HG03139 (cell line): ENCODE measurements at regions not wholly inside any gene's neighbourhood (a gene's known extent, or its start where the extent isn't known, plus 50 kb on each side); places are given as distances from the start of the nearest gene placed in this dataset.
"Not testable (repeated sequence)": the region's sequence is repeated elsewhere in the genome, so short reads cannot be mapped to it uniquely, and the experiment has no call there.

Experiments
- ATAC-seq: cut with Tn5 transposase; IDR thresholded peaks from one replicate; pipeline ENCODE4 v1.9.1; 2021; ENCODE audit not compliant: unreplicated experiment

GRCh38 chr2:595831-596592 lies 81.2 kb downstream of the TMEM18 start:
- ATAC-seq = no peak

- ATAC-seq = no peak
Observed at GRCh38 chr2:595141-595815, 81.9 kb downstream of the TMEM18 start.

- no peak for ATAC-seq
Observed at GRCh38 chr2:594297-594949, 82.8 kb downstream of the TMEM18 start.

- ATAC-seq = no peak
Observed at GRCh38 chr2:593356-594026, 83.7 kb downstream of the TMEM18 start.

DNA sequence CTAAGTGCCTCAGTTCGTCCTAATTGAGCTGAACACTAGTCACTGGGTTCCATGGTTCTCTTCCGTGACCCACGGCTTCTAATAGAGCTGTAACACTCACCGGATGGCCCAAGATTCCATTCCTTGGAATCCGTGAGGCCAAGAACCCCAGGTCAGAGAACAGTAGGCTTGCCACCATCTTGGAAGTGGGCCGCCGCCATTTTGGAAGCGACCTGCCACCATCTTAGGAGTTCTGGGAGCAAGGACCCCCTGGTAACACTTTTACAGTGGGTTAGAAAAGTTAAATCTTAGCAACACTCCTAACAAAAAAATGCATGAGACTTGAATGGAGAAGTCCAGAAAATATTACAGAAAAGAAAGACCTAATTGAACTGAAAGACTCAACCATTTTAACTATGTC lies 84.5 kb downstream of the TMEM18 start:
- ATAC-seq = no peak

GRCh38 chr2:590214-591175 lies 86.7 kb downstream of the TMEM18 start:
- ATAC-seq = no peak

DNA sequence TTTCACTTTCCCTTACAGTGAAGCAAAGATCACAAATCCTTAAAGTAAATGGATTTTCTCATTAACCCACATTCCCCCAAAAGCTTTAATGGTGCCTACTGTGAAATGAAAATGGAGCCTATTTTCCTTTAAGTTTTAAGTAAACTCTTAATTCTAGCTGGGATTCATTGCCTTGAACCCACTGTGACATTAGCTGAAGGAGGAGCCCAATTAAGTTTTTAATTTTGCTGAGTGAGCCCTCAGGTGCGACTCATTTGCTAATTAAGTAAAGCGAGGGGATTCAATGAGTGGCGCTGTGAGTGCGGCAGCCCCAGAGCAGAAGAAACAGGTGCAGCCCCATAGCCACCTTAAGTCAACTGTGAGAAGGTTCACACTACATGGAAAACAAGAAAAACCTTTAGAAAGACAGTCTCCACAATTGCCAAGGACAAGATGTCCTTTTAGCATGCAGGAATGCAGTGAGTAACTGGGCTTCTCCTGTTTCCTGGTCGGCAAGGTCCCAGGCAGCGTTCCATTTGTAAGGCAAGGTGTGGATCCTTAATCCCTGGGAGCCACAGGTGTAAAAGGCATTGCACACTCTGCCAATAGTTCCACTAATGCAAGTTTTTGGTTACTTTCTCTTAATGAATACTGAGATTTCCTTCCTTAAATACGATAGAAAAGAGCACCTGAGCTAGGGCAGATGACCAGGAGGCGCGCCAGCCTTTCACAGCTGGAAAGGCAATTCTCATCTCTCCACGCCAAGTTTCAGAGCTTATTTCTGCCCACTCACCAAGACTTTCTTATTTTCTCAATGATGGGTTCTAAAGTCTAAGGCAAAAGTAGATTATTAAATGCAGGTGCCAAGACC lies 87.7 kb downstream of the TMEM18 start:
- ATAC-seq = no peak

DNA sequence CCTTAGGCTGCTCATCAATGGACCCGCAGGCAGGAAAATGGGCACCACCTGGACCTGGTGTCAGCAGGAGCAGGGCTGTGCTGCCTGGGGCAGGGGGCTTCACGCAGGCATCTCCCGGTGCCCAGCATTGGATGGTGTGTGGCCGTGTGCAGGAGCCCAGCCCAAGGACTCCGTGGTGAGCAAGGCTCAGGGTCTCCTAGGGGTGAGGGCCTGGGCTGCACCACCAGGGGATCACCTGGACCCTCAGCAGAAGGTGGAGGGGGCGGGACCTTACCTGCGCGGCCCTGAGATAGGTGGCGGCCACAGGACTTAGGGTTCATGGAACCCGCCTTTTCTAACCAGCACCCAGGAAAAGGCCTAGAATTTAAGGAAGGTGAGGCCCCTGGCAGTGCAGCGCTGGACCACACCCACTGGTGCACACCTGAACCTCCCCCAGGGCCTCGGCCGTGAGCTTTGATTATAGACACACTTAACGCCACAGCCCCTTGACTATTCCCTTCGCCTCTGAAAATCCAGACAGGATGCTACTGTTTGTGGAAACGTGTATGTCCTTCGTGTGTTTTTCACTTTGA lies 89.0 kb downstream of the TMEM18 start:
- ATAC-seq = no peak

GRCh38 chr2:587087-587960 lies 89.9 kb downstream of the TMEM18 start:
- ATAC-seq = no peak

DNA sequence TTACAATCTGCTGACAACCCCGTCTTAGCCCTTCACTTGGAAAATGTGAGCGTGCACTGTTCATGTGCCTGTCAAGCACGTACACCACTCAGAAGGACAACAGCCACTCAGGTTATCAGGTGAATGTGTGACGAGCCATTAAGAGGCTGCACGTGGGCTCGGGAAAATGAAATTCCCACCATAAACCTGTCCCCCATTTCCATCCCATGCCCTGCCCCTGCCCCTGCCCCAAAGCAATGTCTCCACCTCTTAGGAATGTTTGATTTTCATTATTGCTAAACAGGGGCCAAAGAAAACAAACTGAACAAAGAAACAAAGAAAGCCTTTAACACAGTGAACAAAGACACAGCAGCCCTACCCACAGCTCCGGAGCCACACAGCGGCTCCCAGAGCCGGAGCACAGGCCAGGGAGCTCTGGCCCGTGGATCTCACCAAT lies 90.5 kb downstream of the TMEM18 start:
- ATAC-seq = no peak

DNA sequence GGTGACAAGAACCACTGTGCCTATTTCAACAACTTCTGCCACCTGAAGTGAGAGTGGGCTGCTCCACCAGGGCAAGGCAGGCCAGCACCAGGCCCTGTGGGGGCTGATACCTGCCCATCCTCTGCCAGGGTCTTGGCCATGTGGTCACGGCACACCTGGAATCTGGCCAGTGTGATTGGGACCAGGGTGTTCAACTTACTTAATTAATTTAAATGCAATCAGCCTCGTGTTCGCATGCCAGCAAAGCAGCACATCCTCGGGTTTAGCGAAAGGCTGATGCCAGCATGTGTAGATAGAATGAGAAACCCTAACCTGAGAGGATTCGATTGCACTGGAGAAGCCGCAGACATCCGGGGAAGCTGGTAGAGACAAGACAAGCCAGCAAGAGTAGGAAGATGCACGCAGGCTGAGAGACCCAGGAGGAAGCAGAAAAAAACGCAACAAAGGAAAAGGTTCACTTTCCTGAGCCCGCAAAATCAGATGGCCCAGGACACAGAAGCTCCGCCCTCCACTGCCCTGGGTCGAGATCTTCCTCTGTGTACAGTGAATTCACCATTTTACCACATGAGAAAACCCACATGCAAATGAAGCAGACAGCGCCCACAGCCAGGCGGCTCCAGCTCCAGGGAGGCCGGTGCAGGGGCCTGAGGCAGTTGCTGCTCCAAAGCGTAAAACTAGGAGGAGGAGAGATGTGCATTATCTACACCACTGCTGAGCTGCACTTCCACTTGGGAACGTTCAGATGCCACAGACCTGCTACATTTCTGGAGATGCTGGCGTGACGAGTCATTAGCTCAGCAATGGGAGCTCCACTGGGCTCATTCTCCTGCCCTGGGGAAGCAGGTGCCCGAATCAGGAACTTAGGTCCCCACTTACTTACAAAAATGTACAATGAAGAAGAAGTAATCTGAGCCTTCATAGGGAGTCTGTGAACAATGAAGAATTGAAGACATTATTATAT lies 92.1 kb downstream of the TMEM18 start:
- peak; percentile 92 for ATAC-seq

GRCh38 chr2:583666-584065 lies 93.5 kb downstream of the TMEM18 start:
- no peak for ATAC-seq

- ATAC-seq = no peak
Observed at GRCh38 chr2:582792-583528, 94.2 kb downstream of the TMEM18 start.

DNA sequence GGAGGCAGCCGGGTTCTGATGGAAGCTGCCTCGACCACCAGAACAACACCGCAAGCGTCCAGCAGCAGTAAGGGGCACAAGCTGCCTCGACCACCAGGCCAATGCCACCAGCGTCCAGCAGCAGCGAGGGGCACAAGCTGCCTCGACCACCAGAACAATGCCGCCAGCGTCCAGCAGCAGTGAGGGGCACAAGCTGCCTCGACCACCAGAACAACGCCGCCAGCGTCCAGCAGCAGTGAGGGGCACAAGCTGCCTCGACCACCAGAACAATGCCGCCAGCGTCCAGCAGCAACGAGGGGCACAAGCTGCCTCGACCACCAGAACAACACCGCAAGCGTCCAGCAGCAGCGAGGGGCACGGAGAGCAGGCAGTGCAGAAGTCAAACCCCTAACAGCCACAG lies 94.9 kb downstream of the TMEM18 start:
- not testable (repeated sequence) for ATAC-seq

DNA sequence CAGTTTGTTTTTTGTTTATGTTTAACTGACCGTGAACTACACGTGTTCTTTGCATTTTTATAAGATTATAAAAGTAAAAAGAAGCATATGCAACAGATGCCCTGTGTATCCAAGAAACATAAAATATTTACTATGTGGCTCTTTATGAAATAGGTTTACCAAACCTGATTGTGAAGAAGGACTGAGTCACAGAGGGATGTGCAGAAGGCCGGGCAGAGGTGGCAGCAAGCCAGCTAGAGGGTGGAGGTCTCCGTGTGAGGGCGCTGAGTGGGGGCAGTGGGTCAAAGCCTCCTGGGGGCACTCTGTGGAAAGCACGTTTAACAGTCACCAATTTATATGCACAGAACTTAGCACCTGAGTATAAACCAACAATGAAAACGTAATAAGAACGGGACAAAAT lies 97.2 kb downstream of the TMEM18 start:
- ATAC-seq = no peak

DNA sequence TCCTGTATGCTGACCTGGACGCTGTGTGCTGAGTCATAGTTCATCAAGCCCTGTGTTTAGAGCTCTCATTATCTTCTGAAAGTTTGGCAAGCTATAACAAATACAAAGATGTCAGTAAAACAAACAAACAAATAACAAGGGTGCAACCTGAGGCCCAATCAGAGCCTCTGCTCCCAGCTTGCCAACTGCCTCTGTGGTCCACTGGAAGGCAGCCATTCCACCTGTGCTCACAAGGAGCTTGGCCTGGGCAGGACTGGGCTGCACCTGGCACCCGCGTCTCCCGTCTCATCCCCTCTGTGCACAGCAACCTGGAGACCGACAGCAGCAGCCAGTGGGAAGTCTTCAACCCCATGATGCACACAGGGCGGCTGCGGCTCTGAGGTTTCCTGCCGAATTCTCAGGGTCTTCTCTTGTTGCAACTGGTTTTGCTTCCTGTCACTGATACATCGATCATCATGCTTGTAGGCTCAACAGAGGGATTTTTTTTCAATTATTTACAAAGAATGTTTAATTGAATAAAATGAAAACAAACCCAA lies 97.8 kb downstream of the TMEM18 start:
- ATAC-seq = no peak
